K562 (cell line): ENCODE measurements at regions not wholly inside any gene's neighbourhood (a gene's known extent, or its start where the extent isn't known, plus 50 kb on each side); places are given as distances from the start of the nearest gene placed in this dataset.

ENCODE experiments used
- DPF2 ChIP-seq: fragments of 450-650 bp; IDR thresholded peaks from 2 replicates; pipeline ENCODE4 v1.6.1; 2016
- GATAD2A ChIP-seq: fragments of 450-650 bp; IDR thresholded peaks from 2 replicates; pipeline ENCODE4 v1.6.1; 2017
- LCOR ChIP-seq: sonication (generic); formaldehyde crosslinking; IDR thresholded peaks from 2 replicates; pipeline ENCODE4 v1.8.0; 2022; ENCODE audit warnings: mild to moderate bottlenecking, missing genetic modification reagents
- TEAD4 ChIP-seq, 2 experiments: sonication (generic) in 1 of 2; formaldehyde crosslinking in 1 of 2; IDR thresholded peaks; 2 replicates each; pipeline versions ENCODE4 v1.6.1 to v1.8.0; 2012 to 2022; ENCODE audit warnings: borderline replicate concordance in 1 of 2, inconsistent platforms in 1 of 2, low read length in 1 of 2, mild to moderate bottlenecking in 1 of 2, missing genetic modification reagents in 1 of 2
- ZNF217 ChIP-seq: sonication (generic); formaldehyde crosslinking; IDR thresholded peaks from 2 replicates; pipeline ENCODE4 v1.8.0; 2022; ENCODE audit warnings: mild to moderate bottlenecking, missing genetic modification reagents
- ZNF589 ChIP-seq: fragments of 200-800 bp; sonication (Bioruptor generic); IDR thresholded peaks from 2 replicates; pipeline ENCODE4 v1.6.1; 2016; ENCODE audit warnings: low read depth, missing genetic modification characterization, missing compliant biosample characterization
- TF ChIP-seq, protein P1 (sequence below): sonication (generic); formaldehyde crosslinking; IDR thresholded peaks from 2 replicates; pipeline ENCODE4 v1.8.0; 2023; ENCODE audit warnings: missing genetic modification reagents, mild to moderate bottlenecking, borderline replicate concordance
- TF ChIP-seq, protein P2 (sequence below): fragments of 150-350 bp; IDR thresholded peaks from 2 replicates; pipeline ENCODE4 v1.6.1; 2014; ENCODE audit warnings: low read depth, mild to moderate bottlenecking, low read length, borderline replicate concordance
- TF ChIP-seq, protein P3 (sequence below): sonication (generic); formaldehyde crosslinking; IDR thresholded peaks from 2 replicates; pipeline ENCODE4 v1.9.0; 2022; ENCODE audit warnings: mild to moderate bottlenecking, missing genetic modification reagents
- TF ChIP-seq, protein P4 (sequence below), 3 experiments: IDR thresholded peaks in 2 of 3; conservative IDR thresholded peaks in 1 of 3; 2 replicates each; pipeline ENCODE4 v1.5.1; 2011 to 2012; ENCODE audit warnings: low read length in 3 of 3, mild to moderate bottlenecking in 3 of 3, control low read depth in 2 of 3, improper control_type of control experiment in 1 of 3, inconsistent platforms in 1 of 3, low read depth in 1 of 3, mixed read lengths in 1 of 3, moderate library complexity in 1 of 3; ENCODE audit not compliant: insufficient read depth in 2 of 3
- TF ChIP-seq, protein P5 (sequence below): conservative IDR thresholded peaks from 2 replicates; pipeline ENCODE4 v1.6.1; 2011; ENCODE audit warnings: low read depth, mild to moderate bottlenecking, low read length; ENCODE audit not compliant: control insufficient read depth
- TF ChIP-seq, protein P6 (sequence below): IDR thresholded peaks from 3 replicates; pipeline ENCODE4 v1.6.1; 2011; ENCODE audit warnings: borderline replicate concordance, mild to moderate bottlenecking; ENCODE audit not compliant: insufficient read length, insufficient read depth

DNA sequence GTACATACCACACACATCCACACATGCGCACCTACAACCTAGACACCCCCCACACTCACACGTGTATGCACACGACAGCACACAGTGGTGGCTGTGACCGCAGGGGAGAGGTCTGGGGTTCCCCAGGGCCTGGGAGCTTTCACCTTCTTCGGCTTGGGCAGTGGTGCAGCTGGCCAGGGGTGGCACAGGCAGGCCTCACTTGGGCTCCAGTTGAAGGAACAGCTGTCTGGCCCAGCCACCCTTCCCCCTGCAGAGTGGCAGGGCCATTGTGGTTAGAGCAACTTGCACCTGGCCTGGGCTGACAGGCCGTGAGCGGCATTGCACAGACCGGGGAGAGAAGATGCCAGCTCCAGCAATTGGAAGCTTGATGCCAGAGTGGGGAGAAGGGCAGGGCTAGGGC is 114.5 kb upstream of the GSE1 start:
- TF ChIP-seq, protein P1, sequence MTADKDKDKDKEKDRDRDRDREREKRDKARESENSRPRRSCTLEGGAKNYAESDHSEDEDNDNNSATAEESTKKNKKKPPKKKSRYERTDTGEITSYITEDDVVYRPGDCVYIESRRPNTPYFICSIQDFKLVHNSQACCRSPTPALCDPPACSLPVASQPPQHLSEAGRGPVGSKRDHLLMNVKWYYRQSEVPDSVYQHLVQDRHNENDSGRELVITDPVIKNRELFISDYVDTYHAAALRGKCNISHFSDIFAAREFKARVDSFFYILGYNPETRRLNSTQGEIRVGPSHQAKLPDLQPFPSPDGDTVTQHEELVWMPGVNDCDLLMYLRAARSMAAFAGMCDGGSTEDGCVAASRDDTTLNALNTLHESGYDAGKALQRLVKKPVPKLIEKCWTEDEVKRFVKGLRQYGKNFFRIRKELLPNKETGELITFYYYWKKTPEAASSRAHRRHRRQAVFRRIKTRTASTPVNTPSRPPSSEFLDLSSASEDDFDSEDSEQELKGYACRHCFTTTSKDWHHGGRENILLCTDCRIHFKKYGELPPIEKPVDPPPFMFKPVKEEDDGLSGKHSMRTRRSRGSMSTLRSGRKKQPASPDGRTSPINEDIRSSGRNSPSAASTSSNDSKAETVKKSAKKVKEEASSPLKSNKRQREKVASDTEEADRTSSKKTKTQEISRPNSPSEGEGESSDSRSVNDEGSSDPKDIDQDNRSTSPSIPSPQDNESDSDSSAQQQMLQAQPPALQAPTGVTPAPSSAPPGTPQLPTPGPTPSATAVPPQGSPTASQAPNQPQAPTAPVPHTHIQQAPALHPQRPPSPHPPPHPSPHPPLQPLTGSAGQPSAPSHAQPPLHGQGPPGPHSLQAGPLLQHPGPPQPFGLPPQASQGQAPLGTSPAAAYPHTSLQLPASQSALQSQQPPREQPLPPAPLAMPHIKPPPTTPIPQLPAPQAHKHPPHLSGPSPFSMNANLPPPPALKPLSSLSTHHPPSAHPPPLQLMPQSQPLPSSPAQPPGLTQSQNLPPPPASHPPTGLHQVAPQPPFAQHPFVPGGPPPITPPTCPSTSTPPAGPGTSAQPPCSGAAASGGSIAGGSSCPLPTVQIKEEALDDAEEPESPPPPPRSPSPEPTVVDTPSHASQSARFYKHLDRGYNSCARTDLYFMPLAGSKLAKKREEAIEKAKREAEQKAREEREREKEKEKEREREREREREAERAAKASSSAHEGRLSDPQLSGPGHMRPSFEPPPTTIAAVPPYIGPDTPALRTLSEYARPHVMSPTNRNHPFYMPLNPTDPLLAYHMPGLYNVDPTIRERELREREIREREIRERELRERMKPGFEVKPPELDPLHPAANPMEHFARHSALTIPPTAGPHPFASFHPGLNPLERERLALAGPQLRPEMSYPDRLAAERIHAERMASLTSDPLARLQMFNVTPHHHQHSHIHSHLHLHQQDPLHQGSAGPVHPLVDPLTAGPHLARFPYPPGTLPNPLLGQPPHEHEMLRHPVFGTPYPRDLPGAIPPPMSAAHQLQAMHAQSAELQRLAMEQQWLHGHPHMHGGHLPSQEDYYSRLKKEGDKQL, result no peak
- TF ChIP-seq, protein P2, sequence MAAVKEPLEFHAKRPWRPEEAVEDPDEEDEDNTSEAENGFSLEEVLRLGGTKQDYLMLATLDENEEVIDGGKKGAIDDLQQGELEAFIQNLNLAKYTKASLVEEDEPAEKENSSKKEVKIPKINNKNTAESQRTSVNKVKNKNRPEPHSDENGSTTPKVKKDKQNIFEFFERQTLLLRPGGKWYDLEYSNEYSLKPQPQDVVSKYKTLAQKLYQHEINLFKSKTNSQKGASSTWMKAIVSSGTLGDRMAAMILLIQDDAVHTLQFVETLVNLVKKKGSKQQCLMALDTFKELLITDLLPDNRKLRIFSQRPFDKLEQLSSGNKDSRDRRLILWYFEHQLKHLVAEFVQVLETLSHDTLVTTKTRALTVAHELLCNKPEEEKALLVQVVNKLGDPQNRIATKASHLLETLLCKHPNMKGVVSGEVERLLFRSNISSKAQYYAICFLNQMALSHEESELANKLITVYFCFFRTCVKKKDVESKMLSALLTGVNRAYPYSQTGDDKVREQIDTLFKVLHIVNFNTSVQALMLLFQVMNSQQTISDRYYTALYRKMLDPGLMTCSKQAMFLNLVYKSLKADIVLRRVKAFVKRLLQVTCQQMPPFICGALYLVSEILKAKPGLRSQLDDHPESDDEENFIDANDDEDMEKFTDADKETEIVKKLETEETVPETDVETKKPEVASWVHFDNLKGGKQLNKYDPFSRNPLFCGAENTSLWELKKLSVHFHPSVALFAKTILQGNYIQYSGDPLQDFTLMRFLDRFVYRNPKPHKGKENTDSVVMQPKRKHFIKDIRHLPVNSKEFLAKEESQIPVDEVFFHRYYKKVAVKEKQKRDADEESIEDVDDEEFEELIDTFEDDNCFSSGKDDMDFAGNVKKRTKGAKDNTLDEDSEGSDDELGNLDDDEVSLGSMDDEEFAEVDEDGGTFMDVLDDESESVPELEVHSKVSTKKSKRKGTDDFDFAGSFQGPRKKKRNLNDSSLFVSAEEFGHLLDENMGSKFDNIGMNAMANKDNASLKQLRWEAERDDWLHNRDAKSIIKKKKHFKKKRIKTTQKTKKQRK, result no peak
- TF ChIP-seq, protein P3, sequence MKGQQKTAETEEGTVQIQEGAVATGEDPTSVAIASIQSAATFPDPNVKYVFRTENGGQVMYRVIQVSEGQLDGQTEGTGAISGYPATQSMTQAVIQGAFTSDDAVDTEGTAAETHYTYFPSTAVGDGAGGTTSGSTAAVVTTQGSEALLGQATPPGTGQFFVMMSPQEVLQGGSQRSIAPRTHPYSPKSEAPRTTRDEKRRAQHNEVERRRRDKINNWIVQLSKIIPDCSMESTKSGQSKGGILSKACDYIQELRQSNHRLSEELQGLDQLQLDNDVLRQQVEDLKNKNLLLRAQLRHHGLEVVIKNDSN, result no peak
- TF ChIP-seq ZNF589 (CRISPR knock-in tag) (no peak), TEAD4 (IDR thresholded peaks at IDR 0.05; ENCODE audit: low read length) (no peak), TEAD4 (CRISPR knock-in tag; IDR thresholded peaks at IDR 0.05; ENCODE audit: borderline replicate concordance) (no peak), ZNF217 (CRISPR knock-in tag) (no peak), LCOR (CRISPR knock-in tag) (no peak), GATAD2A (no peak), DPF2 (no peak)
- TF ChIP-seq, protein P4, sequence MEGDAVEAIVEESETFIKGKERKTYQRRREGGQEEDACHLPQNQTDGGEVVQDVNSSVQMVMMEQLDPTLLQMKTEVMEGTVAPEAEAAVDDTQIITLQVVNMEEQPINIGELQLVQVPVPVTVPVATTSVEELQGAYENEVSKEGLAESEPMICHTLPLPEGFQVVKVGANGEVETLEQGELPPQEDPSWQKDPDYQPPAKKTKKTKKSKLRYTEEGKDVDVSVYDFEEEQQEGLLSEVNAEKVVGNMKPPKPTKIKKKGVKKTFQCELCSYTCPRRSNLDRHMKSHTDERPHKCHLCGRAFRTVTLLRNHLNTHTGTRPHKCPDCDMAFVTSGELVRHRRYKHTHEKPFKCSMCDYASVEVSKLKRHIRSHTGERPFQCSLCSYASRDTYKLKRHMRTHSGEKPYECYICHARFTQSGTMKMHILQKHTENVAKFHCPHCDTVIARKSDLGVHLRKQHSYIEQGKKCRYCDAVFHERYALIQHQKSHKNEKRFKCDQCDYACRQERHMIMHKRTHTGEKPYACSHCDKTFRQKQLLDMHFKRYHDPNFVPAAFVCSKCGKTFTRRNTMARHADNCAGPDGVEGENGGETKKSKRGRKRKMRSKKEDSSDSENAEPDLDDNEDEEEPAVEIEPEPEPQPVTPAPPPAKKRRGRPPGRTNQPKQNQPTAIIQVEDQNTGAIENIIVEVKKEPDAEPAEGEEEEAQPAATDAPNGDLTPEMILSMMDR (IDR thresholded peaks at IDR 0.05 in 2 of 3, conservative IDR thresholded peaks at IDR 0.05 in 1 of 3; ENCODE audit: insufficient read depth in 2 of 3, low read depth in 1 of 3, low read length in 3 of 3), result no peak
- TF ChIP-seq, protein P5, sequence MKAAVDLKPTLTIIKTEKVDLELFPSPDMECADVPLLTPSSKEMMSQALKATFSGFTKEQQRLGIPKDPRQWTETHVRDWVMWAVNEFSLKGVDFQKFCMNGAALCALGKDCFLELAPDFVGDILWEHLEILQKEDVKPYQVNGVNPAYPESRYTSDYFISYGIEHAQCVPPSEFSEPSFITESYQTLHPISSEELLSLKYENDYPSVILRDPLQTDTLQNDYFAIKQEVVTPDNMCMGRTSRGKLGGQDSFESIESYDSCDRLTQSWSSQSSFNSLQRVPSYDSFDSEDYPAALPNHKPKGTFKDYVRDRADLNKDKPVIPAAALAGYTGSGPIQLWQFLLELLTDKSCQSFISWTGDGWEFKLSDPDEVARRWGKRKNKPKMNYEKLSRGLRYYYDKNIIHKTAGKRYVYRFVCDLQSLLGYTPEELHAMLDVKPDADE, result no peak
- TF ChIP-seq, protein P6, sequence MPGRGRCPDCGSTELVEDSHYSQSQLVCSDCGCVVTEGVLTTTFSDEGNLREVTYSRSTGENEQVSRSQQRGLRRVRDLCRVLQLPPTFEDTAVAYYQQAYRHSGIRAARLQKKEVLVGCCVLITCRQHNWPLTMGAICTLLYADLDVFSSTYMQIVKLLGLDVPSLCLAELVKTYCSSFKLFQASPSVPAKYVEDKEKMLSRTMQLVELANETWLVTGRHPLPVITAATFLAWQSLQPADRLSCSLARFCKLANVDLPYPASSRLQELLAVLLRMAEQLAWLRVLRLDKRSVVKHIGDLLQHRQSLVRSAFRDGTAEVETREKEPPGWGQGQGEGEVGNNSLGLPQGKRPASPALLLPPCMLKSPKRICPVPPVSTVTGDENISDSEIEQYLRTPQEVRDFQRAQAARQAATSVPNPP, result no peak
